NCI-H510A (cell line): ENCODE measurements at regions not wholly inside any gene's neighbourhood (a gene's known extent, or its start where the extent isn't known, plus 50 kb on each side); places are given as distances from the start of the nearest gene placed in this dataset.
A peak's percentile ranks its signal among the peaks of the same experiment; 100 is the strongest.

ENCODE experiments used
- DNase-seq: peaks from one replicate; lab custom pipeline; 2025; lab: John Stamatoyannopoulos, UW

- DNase-seq, result no peak
These were observed 102.4 kb upstream of the FRY start for GRCh38 chr13:31929031-31929770.

- DNase-seq, result no peak
These were observed 101.1 kb upstream of the FRY start for GRCh38 chr13:31930490-31930889.

- no peak for DNase-seq
These were observed 100.6 kb upstream of the FRY start for GRCh38 chr13:31930901-31931522.

GRCh38 chr13:31937436-31937835, 94.1 kb upstream of the FRY start:
- DNase-seq, result no peak

DNA sequence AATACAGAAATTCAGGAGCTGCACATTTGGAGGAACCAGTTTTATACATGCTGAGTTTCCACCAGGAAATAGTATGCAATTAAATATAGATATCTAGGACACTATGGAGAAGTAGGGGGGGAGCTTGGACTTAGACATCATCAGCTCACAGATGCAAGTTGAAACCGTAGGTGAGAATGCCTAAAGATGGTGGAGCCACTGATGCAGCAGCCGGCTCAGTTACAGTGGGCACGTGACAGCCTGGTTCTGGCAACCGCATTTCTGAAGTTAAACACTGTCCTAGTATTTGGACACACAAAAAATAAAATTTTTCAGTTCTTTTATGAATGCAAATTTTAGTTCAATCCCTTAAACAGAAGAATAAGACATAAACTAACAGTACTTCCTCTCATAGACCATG, 91.5 kb upstream of the FRY start:
- no peak for DNase-seq

GRCh38 chr13:31943591-31943990, 88.0 kb upstream of the FRY start:
- no peak for DNase-seq

DNA sequence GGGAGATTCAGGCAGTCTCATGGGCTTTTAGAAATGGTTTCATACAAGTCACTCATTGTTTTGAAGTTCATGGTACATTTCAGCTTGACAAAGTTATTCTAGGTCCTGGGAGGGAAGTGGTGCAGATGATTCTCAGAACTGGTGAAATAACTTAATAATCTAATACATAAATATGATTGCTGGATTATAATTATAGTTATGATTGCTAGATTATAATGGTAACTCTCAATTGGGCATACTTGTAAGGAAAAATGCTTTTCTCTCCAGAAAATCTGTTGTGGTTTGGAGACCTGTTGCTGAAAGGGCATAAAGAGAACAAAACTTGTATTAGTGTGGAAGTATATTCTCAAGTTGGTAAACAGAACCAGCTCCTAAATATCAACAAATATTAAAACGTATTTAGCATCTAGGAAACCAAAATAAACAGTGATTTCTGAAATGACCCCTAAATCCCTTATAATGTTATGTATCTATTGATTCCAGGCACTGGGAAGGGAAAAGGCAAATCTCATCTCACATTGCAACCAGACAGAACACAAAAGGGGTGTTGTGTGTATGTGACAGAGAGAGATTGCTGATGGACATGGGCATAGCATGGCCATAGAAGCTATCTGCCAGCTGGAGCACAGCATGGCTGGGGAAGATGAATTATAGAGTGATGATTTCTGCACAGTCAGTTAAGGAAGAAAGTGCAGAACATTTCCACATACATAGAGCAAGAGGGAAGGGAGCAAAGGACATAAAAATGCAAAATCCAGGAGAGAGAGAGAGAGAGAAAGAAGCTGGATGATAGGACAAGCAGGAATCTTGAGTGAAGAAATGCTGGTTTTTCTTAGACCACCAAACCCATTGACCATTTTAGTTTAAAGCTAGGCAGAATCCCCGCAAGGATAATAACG, 87.1 kb upstream of the FRY start:
- DNase-seq, result no peak

GRCh38 chr13:31945202-31945961, 86.2 kb upstream of the FRY start:
- peak; percentile 43 for DNase-seq

- DNase-seq, result no peak
These were observed 85.3 kb upstream of the FRY start for GRCh38 chr13:31946091-31946770.

DNA sequence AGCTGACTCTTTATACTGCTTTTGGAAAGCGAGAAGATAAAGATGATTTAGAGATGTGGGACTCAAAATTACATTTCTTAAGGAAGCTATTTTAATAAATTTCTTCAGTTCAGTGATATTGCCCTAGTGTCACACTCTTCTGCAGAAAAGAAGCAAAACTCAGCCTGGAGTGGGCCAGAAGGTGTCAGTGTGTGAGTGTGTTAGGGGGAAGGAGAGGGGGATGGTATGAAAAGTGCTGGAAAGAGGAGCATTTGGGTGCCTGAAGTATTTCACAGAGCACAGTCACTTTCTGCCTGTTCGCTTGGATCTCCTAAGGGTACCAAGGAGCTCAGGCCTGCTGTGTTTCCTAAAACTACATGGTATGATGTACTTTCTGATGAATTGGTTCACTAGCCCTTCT, 84.5 kb upstream of the FRY start:
- no peak for DNase-seq

DNA sequence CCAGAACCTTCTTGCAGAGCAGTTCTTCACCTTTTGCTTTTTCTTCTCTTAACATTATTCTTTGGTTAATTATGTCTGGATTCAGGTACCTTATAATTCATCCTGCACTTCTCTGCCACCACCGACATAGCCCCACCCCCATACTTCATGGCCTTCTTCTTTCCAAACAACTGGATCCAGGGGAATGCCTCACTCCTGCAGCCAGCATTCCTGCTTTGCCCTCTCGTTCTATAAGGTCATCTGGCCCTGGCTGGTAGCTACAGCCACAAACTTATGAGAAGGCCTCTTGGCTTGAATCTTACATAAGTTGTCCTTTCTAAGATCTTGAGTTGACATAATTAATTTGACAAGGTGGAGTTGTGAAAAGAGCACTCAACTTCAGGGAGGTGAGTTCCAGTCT, 84.1 kb upstream of the FRY start:
- DNase-seq, result no peak

- DNase-seq, result no peak
These were observed 82.1 kb upstream of the FRY start for GRCh38 chr13:31949486-31949885.

GRCh38 chr13:31950111-31950815, 81.3 kb upstream of the FRY start:
- no peak for DNase-seq

GRCh38 chr13:31951215-31951678, 80.3 kb upstream of the FRY start:
- DNase-seq, result no peak

- DNase-seq, result no peak
These were observed 78.8 kb upstream of the FRY start for GRCh38 chr13:31952641-31953380.

GRCh38 chr13:31955101-31955500, 76.5 kb upstream of the FRY start:
- no peak for DNase-seq

DNA sequence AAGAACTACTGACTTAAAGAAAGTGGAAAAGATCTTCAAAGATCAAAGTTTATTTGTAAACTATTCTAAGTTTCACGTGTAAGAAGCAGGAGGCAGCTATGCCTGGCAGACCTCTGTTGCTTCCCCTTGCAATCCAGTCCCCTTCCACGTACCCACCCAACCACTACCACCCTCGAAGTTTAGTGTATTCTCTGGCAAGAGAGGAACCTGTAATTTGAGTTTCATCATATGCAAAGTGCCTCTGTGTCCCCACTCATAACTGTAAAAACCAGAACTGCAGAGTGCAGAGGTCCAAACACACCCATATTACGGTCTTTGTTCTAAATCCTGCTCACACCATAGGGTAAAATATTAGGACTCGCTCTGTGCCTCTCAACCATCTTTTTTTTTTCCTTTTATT, 75.8 kb upstream of the FRY start:
- DNase-seq, result no peak

- DNase-seq, result no peak
These were observed 74.5 kb upstream of the FRY start for GRCh38 chr13:31956980-31957644.

DNA sequence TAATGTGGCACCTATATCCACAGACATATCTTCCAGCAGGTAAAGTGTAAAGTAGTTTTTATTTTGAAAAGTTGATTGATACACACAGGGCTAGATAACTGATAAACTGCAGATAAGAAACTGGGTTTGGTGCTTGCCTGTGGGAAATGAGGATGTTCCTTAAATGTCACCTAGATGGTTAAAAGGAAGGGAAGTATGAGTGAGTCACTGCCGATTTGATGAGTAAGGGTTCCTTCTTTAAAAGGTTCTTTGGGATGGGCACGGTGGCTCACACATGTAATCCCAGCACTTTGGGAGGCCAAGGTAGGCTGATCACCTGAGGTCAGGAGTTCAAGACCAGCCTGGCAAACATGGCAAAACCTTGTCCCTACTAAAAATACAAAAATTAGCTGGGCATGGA, 73.8 kb upstream of the FRY start:
- no peak for DNase-seq
